DMS153 treated with DMSO at 0.1 percent for 48 hours (cell line): ENCODE measurements at regions not wholly inside any gene's neighbourhood (a gene's known extent, or its start where the extent isn't known, plus 50 kb on each side); places are given as distances from the start of the nearest gene placed in this dataset.
A peak's percentile ranks its signal among the peaks of the same experiment; 100 is the strongest.

Source experiments
- DNase-seq: peaks from one replicate; lab custom pipeline; 2025; ENCODE audit not compliant: unreplicated experiment; lab: John Stamatoyannopoulos, UW

DNA sequence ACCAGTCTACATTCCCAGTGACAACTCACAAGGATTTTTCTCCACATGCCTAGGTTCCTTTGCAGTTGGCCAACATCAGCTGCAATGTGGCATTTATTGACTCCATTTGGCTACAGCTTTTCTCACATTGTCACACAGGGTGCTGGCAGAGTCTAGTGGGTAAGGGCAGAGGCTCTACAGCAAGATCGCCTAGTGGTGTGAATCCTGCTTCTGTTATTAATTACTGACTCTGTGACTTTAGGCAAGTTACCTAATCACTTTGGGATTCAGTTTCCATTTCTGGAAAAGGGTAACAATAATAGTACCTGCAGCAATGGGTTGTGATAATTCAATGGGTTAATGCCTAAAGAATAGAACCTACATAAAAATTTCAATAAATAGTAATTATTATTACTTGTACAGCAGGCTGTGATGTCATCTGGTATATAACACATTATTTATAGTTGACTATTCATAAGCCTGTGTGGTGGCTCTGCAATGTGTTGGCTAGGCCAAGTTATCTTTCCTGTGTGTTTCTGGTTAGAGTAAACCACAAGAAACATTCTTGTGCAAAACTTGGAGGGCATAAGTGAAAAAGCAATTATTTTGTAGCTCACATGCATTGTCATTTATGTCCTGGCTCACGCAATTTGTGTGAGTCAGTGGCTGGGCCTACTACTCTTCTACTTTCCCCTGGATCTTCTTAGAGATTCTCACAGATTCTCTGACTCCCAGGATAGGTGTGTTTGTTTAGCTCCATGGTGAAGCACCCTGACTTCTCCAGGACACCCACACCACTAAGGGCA lies 59.5 kb downstream of the PTGS2 start:
- DNase-seq: no peak

- peak; percentile 14 for DNase-seq
Measured at GRCh38 chr1:186618401-186619170, 61.6 kb downstream of the PTGS2 start.

DNA sequence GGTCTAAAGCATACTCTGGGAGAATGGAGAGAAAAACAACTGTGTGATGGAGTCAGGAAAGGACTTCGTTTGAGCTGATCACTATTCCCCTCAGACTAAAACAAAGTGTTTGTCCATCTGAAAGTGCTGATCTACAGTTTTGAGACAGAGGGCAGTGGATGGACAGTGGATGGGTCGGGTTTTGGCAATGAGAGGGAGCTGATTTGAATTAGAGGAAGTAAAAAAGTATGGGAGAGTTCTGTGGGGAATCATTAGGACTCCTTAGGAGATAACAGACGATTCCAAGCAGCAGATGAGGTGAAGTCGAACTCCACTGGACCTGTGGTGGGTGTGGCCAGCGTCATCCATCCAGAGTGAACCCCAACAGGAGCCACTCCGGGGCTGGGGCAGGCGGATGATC lies 62.3 kb downstream of the PTGS2 start:
- no peak for DNase-seq

DNA sequence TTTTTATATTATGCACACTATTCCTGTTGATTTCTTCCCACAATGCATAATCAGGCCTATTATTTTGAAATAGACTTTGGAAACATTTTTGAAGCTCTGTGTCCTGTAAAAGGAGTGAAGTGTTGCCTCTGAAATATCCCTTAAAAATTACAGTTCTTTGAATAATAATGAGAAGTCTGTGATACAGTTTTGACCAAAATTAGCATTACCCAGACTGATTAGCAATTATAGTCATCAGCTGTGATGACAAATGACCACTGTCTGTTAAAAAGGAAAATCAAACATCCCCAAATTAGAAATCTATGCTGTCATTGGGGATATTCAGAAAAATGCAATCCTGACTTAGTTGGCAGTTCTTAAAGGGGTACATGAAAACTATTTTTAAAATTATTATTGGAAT lies 63.7 kb downstream of the PTGS2 start:
- no peak for DNase-seq

- DNase-seq: no peak
Measured at GRCh38 chr1:186615332-186615731, 64.9 kb downstream of the PTGS2 start.

GRCh38 chr1:186611156-186611555 lies 69.1 kb downstream of the PTGS2 start:
- DNase-seq: no peak

DNA sequence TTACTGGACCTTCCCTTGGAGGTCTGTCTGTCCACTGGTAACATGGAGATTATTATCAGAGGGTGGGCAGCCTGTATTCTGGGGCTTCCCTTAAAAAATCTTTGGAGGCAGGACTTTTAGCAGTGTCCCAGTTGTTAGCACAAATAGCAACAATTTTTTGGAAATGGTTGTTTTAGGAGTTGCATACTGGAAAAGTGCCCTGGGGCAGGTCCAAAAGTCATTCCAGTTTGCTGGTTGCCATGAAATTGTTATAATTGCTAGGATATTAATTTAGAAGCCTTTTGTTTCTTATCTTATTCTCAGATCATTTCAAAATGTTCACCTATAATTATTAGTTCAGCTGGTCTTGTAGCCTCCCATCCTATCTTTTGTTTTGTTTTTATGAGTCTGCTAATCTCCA lies 71.0 kb downstream of the PTGS2 start:
- DNase-seq: no peak

- DNase-seq: peak; percentile 13
Measured at GRCh38 chr1:186605762-186606350, 74.4 kb downstream of the PTGS2 start.

DNA sequence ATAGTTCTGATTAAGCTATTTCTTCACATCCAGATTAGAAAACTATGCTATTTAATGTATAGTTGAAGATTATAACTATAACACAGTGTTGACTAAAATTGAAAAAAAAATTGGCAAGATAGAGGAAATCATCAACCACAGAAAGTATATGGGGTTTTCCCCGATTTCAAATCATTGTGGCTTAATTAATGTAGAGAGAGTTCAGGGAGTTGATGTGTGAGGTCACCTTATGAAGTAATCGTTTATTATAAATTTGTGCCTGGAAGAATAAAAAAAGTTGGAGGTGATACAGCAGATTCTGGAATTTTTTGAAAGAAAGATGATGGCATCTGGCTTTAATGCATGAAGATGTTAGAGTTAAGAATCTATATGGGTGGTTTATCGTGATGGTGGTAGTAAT lies 84.3 kb downstream of the PTGS2 start:
- no peak for DNase-seq

- no peak for DNase-seq
Measured at GRCh38 chr1:186578325-186579016, 101.8 kb downstream of the PTGS2 start.

DNA sequence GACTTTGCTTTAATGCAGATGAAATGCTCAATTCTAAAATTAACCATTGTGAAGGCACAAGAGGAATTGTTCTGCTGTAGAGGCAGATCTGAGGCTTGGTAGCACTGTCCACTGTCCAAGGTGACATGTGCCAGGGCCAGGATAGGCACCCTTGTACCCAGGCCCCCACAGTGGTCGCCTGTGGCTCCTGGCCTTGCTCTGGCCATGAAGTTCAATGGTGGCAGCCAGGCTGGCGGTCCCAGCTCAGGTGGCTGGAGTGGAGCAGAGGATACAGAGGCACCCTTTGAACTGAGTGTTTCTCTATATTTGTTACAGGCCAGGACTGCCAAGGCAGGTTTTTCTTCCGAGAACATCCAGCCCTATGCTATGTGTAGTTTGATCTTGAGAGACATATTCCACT lies 102.6 kb downstream of the PTGS2 start:
- no peak for DNase-seq

DNA sequence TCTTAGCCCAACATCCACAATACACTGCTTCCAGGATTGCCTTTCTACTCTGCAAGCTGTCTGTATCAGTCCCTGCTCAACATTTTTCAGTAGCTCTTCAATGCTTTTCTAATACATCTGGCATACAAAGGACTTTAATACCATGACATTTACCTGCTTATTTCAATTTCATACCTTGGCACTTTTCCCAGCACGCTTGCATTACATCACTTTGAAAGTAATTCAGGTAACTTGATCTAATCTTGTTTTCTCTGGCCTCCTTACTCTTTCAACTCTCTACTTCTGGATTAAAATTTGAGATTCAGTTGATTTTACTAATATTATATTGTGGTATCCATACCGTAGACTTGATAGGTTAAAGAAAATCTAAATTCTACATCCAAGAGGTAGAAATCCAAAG lies 103.0 kb downstream of the PTGS2 start:
- no peak for DNase-seq

DNA sequence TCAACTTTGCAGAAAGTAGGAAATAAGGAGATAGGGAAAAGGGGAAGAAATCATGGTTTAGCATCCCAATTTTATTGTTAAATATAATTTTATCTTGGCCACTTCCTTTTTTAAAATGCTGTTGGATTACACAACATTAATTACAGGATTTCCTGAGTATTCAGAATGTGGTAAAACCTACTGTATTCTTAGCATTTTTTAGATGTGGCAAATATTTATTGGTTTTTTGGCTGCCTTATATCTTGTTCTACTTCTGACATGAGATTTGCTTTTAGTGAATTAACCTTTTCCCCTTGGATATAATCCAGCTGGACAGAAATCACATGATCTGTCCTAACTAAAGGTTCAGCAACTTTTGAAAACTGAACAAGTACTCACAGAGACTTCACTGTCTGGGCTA lies 104.9 kb downstream of the PTGS2 start:
- DNase-seq: no peak

DNA sequence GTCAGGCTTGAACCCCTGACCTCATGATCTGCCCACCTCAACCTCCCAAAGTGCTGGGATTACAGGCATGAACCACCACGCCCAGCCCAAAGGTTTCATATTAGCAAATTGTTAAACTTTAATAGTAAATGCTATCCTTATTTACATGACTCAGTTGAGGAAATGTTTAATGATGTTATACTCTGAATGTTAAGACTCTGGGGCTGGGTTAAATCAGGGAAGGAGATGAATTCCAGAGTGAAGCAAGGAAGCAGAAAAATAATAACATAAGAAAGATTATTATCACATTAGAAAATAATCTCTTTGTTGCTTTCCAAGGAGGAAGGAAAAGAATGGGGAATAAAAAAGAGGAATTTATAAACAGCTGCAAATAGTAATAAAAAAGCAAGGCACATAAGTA lies 105.3 kb downstream of the PTGS2 start:
- DNase-seq: no peak

DNA sequence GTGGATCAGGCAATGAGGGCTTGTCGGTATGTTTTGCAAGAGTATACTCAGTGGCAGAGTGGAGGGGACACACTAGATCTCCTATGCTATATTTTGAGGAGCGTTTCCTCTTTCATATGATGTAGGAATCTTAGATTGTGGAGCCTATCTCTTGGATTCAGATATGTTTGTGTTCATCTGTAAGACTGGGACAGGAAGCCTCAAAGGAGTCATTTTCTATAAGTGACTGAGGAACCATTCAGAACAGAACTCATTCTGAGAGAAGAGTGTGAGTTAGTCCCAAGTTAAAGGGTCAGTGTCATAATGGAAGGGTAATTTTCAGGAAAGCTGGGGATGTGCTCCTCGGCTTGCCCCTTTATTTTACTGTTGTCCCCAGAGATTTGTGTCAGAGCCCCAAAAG lies 107.7 kb downstream of the PTGS2 start:
- DNase-seq: no peak

GRCh38 chr1:186571771-186572170 lies 108.5 kb downstream of the PTGS2 start:
- DNase-seq: no peak

- no peak for DNase-seq
Measured at GRCh38 chr1:186569856-186570255, 108.9 kb upstream of the PDC start.

DNA sequence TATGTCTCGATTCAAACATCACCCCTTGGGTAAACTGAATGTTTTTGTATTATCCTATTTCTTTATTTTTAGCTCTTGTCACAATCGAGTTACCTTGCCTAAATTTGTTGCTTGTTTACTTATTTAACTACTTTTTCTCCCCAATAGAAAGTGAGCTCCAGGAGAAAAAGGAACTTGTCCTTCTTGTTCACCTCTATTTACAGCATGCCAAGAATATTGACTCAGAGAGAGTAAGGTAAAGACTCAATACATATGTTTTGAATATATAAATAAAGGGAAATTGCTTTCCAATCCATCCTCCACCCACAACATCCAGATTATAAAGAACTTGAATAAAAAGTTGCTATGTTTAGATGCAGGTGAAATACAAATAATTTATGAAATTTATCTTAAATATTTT lies 107.3 kb upstream of the PDC start:
- DNase-seq: no peak

- DNase-seq: no peak
Measured at GRCh38 chr1:186566140-186566855, 105.4 kb upstream of the PDC start.

DNA sequence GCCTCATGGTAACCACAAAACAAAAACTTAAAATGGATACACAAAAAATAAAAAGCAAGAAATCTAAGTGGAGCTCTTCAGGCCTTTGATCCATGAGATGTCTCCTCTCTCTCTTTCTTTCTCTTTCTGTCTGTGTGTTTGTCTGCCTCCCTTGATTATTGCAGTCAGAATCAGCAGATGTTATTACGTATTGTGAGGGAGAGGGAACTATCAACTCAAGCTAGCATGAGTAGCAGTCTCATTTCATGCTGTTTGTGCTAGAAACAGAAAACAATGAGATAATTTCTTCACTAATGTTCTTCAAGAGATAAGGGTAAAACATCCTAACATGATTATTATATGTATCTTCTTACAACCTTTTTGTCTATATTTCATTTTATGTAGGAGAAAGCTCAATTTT lies 103.7 kb upstream of the PDC start:
- DNase-seq: no peak

GRCh38 chr1:186559601-186560116 lies 98.7 kb upstream of the PDC start:
- no peak for DNase-seq
